Choroid plexus epithelial cell (primary cell): ENCODE measurements at regions not wholly inside any gene's neighbourhood (a gene's known extent, or its start where the extent isn't known, plus 50 kb on each side); places are given as distances from the start of the nearest gene placed in this dataset.

Experiments used
- DNase-seq: peaks from one replicate; pipeline ENCODE4 v3.0.0-alpha.2; 2010; ENCODE audit warnings: low read depth
- H3K4me3 ChIP-seq: 2 replicates; pipeline ENCODE4 v1.5.1; 2011; ENCODE audit warnings: low read depth, mild to moderate bottlenecking, control low read depth, low read length, moderate library complexity
- TF ChIP-seq, protein P1 (sequence below): conservative IDR thresholded peaks from 2 replicates; pipeline ENCODE4 v1.5.1; 2011; ENCODE audit warnings: low read depth, mild to moderate bottlenecking, control low read depth, inconsistent platforms, low read length, moderate library complexity

- TF ChIP-seq, protein P1, sequence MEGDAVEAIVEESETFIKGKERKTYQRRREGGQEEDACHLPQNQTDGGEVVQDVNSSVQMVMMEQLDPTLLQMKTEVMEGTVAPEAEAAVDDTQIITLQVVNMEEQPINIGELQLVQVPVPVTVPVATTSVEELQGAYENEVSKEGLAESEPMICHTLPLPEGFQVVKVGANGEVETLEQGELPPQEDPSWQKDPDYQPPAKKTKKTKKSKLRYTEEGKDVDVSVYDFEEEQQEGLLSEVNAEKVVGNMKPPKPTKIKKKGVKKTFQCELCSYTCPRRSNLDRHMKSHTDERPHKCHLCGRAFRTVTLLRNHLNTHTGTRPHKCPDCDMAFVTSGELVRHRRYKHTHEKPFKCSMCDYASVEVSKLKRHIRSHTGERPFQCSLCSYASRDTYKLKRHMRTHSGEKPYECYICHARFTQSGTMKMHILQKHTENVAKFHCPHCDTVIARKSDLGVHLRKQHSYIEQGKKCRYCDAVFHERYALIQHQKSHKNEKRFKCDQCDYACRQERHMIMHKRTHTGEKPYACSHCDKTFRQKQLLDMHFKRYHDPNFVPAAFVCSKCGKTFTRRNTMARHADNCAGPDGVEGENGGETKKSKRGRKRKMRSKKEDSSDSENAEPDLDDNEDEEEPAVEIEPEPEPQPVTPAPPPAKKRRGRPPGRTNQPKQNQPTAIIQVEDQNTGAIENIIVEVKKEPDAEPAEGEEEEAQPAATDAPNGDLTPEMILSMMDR = peak; percentile 63
- no peak overlapping the region for H3K4me3 ChIP-seq
- peak; percentile 75 for DNase-seq
Measured at GRCh38 chr17:45719335-45720071, 64.6 kb upstream of the CRHR1 start.

DNA sequence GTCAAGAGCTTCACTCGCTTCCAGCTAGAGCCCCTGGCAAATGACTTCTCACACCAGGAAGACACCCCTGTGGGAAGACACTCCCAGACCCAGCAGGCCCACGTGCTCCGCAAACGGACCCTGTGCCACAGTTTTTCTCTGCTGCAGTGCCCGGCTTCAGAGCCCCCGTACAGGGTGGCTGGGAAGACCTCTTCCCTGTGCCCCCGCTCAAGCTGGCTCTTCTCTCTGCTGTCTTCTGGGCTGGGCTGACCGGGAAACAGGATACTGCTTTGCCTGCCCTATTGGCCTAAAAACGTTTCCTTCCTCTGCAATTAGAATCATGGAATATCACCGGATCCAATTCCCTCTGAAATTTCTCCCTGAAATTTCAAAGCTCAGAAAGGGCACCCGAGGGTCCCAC lies 63.7 kb upstream of the CRHR1 start:
- DNase-seq = no peak
- no peak overlapping the region for H3K4me3 ChIP-seq
- TF ChIP-seq, protein P1 = no peak

GRCh38 chr17:45722161-45722560 lies 62.0 kb upstream of the CRHR1 start:
- no peak overlapping the region for H3K4me3 ChIP-seq
- TF ChIP-seq, protein P1 = peak; percentile 47
- peak; percentile 11 for DNase-seq

DNA sequence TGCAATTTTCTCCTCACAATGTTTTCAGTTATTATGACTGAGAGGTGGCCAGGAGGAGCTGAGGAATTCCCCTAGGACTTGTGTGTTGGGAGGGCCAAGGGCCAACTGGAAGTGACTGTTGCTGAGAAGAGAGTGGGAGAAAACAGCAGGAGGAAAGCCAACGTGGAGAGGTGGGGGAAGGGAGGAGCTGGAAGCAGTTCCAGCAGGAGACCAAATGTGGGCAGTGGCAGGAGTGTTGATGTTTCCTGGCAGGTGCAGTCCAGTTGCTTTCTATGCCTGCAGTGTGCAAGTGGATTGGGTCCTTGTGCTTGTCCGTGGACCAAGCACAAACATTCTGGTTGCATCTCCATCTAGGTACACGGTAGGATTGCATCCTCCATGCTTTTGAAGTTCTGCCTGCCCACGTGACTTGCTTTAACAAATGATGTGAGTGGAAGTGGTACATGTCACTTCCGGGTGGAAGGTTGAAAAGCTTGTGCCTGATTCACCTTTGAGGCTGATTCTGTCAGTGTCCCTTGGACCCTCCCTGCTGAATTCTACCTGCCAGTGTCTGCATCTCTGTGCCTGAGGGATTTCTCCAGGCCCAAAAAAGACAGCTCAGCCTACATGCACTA lies 54.7 kb upstream of the CRHR1 start:
- no peak overlapping the region for H3K4me3 ChIP-seq
- TF ChIP-seq, protein P1 = no peak
- no peak for DNase-seq

DNA sequence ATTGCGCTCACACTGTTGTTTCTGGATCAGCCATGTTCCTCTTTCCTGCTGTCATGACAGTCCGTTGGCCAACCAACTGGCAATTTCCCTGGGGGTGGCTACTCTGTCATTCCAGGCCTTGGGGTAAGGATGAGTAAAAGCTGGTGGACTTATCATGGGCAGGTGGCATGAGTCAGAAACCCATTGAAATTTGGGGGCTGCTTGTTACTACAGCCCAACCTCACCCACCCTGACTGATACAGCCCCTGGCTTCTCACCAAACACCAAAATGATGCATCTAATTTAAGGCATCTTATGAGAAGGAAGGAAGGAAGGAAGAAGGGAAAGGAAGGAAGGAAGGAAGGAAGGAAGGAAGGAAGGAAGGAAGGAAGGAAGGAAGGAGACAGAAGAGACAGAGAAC lies 53.9 kb upstream of the CRHR1 start:
- no peak overlapping the region for H3K4me3 ChIP-seq
- TF ChIP-seq, protein P1 = no peak
- no peak for DNase-seq

- no peak overlapping the region for H3K4me3 ChIP-seq
- DNase-seq = no peak
- TF ChIP-seq, protein P1 = no peak
Measured at GRCh38 chr17:45731459-45731858, 52.7 kb upstream of the CRHR1 start.
